Brain microvascular endothelial cell (primary cell): ENCODE measurements at regions not wholly inside any gene's neighbourhood (a gene's known extent, or its start where the extent isn't known, plus 50 kb on each side); places are given as distances from the start of the nearest gene placed in this dataset.

Experiments used
- DNase-seq: peaks from one replicate; pipeline ENCODE4 v3.0.0-alpha.2; 2020
- H3K27ac ChIP-seq: fragments of 250-450 bp; sonication (Bioruptor Pico); 2 replicates; pipeline ENCODE4 v1.5.1; 2020; ENCODE audit warnings: mild to moderate bottlenecking, moderate library complexity
- H3K27me3 ChIP-seq: fragments of 250-450 bp; sonication (Bioruptor Pico); replicated peaks from 2 replicates; pipeline ENCODE4 v1.5.1; 2020; ENCODE audit warnings: mild to moderate bottlenecking
- H3K36me3 ChIP-seq: fragments of 250-450 bp; sonication (Bioruptor Pico); replicated peaks from 2 replicates; pipeline ENCODE4 v1.5.1; 2020; ENCODE audit warnings: mild to moderate bottlenecking
- H3K4me3 ChIP-seq: 2 replicates; pipeline ENCODE4 v1.5.1; 2011; ENCODE audit warnings: low read depth, mild to moderate bottlenecking, control low read depth, low read length, moderate library complexity
- in situ Hi-C: cut with HindIII; loops from 2 replicates; pipeline ENCODE4 v1.10.0; 2017; ENCODE audit warnings: low sequenced_read_pairs, low pct_ligation_motif_present
- TF ChIP-seq, protein P1 (sequence below): IDR thresholded peaks from 2 replicates; pipeline ENCODE4 v1.5.1; 2011; ENCODE audit warnings: low read depth, mild to moderate bottlenecking, moderate library complexity, low read length, control low read depth, inconsistent platforms; ENCODE audit errors: missing control alignments

DNA sequence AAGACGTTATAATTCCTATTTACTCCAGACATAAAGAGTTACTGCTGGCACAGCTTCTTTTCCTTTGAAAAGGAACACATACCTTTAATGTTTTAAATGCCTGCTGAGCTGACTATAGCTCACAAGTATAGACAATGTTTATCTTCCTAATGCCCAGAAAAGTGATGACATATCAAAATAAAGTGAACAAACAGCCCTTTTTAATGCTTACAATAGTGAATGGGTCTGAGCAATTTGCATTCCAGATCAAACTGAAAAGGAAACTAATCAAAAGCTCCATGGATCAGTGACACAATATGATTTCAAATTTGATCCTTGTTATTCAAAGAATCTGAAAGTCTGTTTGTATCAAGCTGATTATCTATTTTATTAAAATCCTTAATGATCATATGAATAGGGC is 233.6 kb upstream of the SEMA3E start:
- TF ChIP-seq, protein P1, sequence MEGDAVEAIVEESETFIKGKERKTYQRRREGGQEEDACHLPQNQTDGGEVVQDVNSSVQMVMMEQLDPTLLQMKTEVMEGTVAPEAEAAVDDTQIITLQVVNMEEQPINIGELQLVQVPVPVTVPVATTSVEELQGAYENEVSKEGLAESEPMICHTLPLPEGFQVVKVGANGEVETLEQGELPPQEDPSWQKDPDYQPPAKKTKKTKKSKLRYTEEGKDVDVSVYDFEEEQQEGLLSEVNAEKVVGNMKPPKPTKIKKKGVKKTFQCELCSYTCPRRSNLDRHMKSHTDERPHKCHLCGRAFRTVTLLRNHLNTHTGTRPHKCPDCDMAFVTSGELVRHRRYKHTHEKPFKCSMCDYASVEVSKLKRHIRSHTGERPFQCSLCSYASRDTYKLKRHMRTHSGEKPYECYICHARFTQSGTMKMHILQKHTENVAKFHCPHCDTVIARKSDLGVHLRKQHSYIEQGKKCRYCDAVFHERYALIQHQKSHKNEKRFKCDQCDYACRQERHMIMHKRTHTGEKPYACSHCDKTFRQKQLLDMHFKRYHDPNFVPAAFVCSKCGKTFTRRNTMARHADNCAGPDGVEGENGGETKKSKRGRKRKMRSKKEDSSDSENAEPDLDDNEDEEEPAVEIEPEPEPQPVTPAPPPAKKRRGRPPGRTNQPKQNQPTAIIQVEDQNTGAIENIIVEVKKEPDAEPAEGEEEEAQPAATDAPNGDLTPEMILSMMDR, result no peak
- in situ Hi-C loops, result no loop called here

DNA sequence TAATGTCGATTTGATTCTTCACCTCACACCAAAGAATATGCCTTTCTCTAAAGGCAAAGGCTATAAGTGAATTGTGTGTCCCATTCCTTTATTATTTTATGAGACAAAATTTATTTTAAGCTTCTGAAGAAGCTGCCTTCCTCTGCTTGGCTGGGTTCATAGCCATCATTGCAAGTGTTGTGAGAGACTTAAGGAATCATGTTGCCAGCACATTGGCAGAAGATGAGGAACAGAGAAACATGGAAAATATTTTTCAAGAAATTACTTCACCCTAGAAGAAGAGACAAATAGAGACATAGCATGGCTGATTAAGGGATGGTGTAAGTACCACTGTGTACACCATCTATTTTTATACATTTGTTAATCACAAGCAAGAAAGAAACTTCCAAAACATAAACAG is 230.1 kb upstream of the SEMA3E start:
- TF ChIP-seq, protein P1, result no peak
- DNase-seq, result no peak
- H3K4me3 ChIP-seq, result no peak overlapping the region
- no peaks in the 10 kb centered on the region for H3K27me3 ChIP-seq
- no peaks in the 10 kb centered on the region for H3K36me3 ChIP-seq
- H3K27ac ChIP-seq, result no peak overlapping the region
- in situ Hi-C loops, result no loop called here

More for the DNA sequence above, 233.6 kb upstream of the SEMA3E start:
- no peak for DNase-seq
- H3K27me3 ChIP-seq, result no peaks in the 10 kb centered on the region
- no peak overlapping the region for H3K4me3 ChIP-seq
- no peaks in the 10 kb centered on the region for H3K36me3 ChIP-seq
- no peak overlapping the region for H3K27ac ChIP-seq

DNA sequence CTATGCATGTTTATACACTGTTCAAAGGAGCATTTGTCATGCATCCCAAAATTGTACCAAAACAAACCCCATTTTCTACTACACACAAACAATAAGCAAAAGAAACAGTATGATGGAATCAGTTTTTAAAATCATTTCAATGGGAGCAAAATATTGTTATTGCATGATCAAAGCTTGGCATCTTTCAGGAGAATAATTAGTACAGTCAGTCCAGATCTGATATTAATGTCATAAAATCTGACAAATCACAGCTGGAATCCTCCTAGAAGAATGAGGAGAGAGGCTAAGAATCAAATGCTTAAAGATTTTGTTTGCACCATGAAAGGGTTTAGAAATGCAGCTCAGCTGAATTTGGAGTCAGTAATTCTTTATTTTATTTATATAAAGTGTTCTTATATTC is 229.7 kb upstream of the SEMA3E start:
- Histone ChIP-seq H3K4me3 (no peak overlapping the region), H3K27me3 (no peaks in the 10 kb centered on the region), H3K36me3 (no peaks in the 10 kb centered on the region), H3K27ac (no peak overlapping the region)
- no peak for DNase-seq
- in situ Hi-C loops, result no loop called here
- TF ChIP-seq, protein P1, result no peak

DNA sequence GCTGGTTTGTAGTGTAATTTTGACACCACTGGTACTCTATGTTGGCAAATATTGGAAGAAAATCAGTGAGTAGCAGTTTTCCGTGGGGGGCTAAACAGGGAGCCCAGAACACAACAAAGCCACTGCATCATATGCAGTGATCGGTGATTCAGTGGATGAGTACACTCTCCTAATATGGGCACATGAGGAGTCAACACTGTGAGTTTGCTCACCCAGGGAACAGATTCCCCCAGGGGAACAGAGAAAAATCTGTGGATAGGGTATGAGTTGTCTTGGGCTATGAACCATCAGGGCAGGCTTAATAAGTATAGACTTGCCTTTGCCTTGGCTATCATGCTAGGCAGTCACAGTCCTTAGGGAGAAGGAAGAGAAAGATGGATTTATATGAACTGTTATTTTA is 227.7 kb upstream of the SEMA3E start:
- no peaks in the 10 kb centered on the region for H3K36me3 ChIP-seq
- TF ChIP-seq, protein P1, result no peak
- H3K27ac ChIP-seq, result no peak overlapping the region
- in situ Hi-C loops, result no loop called here
- H3K27me3 ChIP-seq, result no peaks in the 10 kb centered on the region
- H3K4me3 ChIP-seq, result no peak overlapping the region
- peak; percentile 76 for DNase-seq

DNA sequence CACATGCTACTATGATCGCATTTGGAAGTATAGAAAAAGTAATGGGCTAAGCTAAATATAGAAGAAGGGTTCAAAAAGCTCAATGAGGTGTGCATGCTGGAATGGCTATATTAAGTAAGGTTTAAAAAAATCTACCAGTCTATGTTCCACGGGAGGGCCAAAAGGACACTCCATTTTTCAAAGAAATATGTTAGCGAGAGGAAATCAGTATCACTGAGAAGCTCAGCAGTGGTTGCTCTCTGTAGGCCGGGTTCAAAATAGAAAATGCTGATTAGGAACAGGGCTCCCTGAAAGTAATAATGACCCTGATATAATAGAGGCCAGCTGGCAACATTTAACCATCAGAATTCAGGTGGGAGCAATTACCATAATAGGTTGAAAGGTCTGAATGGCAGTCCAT is 224.5 kb upstream of the SEMA3E start:
- no peaks in the 10 kb centered on the region for H3K36me3 ChIP-seq
- no peak overlapping the region for H3K4me3 ChIP-seq
- DNase-seq, result no peak
- TF ChIP-seq, protein P1, result no peak
- in situ Hi-C loops, result no loop called here
- no peaks in the 10 kb centered on the region for H3K27me3 ChIP-seq
- H3K27ac ChIP-seq, result no peak overlapping the region

DNA sequence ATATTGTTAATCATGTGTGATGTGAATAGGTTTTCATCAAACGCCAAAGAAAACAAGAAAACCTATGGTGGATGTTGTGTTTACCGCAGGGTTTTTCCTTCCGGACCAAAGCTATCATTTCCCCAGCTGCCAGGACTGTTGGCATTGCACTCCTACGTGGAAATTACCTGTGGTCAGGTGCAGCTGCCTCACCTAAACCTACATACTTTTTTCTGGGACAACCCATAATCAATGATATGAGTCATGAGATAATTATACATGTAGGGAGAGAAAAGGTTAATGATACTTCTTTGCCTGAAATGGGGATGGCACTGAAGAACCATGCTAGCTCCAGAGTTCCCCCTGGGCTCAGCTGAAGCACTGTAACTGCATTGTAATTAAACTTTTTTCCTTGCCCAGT is 223.6 kb upstream of the SEMA3E start:
- TF ChIP-seq, protein P1, result no peak
- in situ Hi-C loops, result no loop called here
- DNase-seq, result no peak

More for the DNA sequence above, 223.6 kb upstream of the SEMA3E start:
- Histone ChIP-seq H3K27ac (no peak overlapping the region), H3K4me3 (no peak overlapping the region), H3K27me3 (no peaks in the 10 kb centered on the region), H3K36me3 (no peaks in the 10 kb centered on the region)
